HG03521 (cell line): ENCODE measurements at regions not wholly inside any gene's neighbourhood (a gene's known extent, or its start where the extent isn't known, plus 50 kb on each side); places are given as distances from the start of the nearest gene placed in this dataset.

Source experiments
- ATAC-seq: cut with Tn5 transposase; IDR thresholded peaks from one replicate; pipeline ENCODE4 v1.9.1; 2021; ENCODE audit warnings: mild to moderate bottlenecking, moderate library complexity; ENCODE audit not compliant: unreplicated experiment

DNA sequence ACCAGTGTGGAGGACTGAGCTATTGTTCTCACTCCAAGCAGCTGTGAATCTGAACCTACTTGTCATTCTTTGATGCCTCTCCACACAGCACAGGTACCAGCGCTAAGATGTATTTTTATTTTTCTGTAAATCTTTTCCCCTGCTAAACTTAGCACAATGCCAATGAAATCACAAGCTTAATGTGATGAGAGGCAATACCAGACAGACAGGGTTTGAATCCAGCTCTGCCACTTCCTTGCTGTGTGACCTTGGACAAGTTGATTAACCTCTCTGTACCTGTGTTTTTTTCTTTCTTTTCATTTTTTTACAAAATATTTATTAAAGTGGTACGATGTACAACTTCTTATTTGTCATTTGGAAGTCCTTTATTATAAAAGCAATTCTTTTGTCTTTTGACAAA is 757.6 kb downstream of the MED13L start:
- ATAC-seq = no peak

DNA sequence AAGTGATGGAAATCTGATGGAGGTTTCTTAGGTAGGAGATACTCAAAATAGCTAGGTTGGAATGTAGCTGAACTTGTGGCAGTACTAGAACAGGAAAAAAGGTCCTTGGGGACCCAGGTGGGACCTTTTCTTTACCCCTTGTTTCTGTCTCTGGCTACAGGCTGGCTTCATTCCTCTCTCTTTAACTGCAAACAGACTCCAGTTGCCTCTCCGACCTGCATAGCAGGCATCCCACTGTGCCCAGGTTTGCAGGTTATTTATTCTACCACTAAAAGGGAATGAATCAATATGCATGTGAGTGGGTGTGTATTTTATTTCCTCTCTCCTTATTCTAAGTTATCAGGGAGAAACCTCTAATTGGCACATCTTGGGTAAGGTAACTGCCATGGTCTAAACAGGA is 758.1 kb downstream of the MED13L start:
- ATAC-seq = no peak

DNA sequence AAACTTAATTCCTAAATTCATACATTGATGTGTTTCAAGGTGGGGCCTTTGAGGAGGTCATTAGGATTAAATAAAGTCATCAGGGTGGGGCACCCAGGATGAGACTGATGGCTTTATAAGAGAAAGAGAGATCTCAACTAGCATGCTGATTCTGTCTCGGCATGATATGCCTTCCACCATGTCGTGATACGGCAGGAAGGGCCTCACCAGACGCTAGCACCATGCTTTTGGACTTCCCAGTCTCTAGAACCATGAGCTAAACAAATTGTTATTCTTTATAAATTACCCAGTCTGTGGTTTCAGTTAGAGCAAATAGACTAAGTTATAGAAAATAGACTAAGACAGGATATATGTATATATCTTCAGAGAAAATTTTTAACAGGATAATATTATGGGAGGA is 759.6 kb downstream of the MED13L start:
- ATAC-seq = no peak

DNA sequence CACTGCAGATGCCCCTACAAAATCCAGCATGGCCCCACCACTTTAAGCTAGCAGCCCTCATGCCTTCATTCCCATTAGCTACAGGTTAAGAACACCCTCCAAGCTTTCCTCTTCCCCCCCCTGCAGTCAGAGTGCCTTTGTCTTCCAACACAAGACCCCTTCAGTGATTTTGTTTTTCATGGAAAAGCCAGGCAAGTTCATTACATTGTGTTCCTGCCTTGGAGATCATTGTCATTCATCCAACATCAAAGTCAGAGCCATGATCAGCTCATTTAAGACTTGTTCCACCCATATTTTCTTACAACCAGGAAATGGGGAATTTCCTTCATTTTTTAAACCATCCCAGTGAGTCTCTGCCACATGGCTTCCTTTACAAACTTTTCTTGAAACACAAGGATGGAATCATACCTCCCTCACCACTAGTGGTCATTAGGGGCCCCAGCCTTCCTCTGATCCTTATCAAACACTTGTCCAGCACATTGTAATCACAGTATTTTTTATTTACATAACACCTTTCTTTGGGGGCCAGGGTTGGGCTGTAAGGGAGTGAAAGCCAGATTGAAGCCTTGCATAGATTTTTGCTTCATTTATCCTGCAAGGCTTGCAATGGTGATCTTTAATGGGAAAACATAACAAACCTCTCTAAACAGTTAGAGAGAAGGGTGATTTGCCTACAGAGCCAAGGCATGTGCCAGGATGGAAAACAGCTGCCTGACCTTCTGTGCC is 765.3 kb downstream of the MED13L start:
- ATAC-seq = no peak

DNA sequence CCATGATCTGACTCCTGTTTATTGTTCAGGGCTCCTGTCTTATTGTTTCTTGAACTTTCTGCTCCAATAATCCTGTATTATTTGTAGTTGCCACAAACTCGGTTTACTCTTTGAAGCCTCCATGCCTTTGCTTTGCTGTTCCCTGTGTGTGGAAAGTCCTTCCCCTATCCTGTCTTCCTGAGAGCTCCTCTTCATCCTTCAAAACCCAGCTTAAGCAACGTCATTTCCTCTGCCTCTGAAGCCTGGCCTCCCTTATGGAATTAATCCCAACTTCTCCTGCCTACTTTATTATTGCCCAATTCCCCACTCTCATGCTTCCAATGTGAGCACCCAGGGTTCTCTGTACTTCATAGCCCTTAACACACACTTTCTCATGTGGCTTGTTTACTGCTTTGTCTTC is 766.2 kb downstream of the MED13L start:
- ATAC-seq = no peak

GRCh38 chr12:115508990-115509389 is 768.5 kb downstream of the MED13L start:
- ATAC-seq = no peak

DNA sequence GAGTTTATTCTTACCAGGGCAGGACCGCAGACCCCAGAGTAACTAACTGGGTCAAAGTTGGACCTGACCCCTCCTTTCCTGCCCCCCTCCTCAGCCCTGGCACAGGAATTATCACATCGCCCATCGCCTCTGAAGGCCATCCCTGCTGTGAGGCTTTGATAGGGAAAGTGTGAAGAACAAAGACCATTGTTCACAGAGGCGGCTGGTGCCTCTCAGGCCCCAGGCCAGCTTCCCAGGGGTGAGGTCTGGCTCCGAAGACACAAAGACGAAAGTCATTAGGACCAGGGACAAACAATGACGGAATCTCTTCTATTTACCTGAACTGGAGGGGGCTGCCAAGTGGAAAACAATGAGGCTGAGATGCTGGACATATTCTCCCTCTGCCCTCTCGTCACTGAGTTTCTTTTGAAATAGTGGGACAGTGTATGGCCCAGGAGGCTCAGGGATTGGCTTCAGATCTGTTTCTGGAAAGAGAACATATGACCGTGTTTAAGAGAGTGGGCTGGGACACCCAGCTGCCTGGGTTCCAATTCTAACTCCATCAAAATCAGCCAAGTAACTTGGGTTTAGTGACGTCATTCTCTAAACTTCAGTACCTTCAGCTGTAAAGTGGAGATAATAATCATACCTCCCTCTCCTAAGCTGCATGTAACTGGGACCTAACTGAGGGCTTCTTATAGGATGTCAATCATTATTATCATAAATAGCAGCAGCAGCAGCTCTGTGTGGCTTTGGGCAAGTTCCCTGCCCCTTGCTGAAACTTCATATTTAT is 769.4 kb downstream of the MED13L start:
- no peak for ATAC-seq

DNA sequence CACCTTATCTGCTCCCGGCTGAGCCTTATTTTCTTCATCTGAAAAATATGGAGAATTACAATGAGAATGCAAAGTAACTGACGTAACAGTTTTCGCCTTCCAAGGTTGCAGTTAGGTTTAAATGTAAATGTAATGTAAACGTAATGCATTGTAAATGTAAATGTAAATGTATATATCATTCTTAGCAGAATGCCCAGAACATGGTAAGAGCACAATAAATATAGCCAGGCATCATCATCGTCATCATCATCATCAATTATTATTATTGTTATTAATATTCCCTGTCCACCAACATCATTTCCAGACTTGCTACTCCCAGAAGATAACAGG is 770.0 kb downstream of the MED13L start:
- no peak for ATAC-seq

GRCh38 chr12:115506822-115507559 is 770.5 kb downstream of the MED13L start:
- ATAC-seq = no peak

DNA sequence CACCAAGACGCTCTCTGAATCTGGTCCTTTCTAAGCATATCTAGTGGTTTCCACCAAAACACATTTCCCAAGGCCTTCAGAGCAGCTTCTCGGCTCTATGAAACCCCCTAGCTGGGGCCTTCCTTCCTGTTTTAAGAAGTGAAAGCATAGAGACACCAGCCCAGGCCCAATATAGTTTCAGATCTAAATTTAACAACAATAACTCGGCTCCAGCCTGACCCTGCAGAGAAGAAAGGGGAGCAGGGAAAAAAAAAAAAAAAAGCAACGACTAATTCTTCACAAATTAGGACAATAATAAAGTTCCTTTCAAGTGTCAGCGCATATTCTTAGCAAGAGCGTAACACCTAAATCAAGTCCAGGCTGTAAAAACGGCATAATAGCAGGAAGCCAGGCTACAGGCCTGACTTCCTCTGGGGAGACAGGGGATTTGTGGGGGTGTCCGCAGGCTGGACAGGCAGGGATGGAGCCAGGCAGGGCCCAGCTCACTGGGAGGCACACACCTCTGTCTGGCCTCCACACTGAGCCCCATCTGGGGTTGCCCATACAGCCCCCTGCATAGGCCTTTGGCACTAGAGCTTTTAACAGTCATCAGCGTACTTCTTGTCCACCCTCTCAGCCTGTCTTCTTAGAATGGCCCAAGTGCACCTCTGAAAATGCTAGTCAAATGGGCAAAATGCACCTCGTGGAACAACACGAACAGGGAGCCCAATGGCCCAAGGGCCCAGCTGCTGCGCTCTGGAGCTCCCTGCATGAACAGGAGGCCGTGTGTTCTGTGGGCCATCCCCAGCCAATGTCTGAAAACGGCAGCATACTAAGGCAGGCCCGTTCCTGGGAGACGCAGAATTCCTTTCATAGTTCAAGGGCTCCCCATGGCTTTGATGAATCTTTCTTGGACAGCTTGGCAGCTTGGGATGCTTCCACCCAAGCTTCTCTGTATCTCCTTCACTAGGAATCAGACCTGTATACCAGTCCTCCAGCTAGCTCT is 772.9 kb downstream of the MED13L start:
- ATAC-seq = no peak

- no peak for ATAC-seq
Measured at GRCh38 chr12:115500872-115501271, 776.6 kb downstream of the MED13L start.

DNA sequence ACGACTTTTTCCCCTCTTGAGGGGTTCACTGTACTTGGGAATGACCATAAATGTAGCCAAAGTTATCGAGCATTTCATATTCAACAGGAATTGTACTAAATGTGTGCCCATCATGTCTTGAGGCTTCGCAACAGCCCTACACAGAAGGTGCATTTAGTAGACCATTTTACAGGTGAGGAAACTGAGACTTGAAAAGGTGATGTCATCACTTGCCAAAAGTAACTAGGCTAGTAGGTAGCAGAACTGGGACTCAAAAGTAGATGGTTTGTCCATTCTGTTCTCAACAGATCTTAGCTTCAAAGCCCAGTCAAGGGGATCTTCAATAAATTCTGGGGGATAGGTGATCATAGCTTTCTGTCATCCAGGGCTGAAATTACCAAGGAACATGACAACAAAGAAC is 782.2 kb downstream of the MED13L start:
- no peak for ATAC-seq

GRCh38 chr12:115492553-115492952 is 784.9 kb downstream of the MED13L start:
- ATAC-seq = no peak

DNA sequence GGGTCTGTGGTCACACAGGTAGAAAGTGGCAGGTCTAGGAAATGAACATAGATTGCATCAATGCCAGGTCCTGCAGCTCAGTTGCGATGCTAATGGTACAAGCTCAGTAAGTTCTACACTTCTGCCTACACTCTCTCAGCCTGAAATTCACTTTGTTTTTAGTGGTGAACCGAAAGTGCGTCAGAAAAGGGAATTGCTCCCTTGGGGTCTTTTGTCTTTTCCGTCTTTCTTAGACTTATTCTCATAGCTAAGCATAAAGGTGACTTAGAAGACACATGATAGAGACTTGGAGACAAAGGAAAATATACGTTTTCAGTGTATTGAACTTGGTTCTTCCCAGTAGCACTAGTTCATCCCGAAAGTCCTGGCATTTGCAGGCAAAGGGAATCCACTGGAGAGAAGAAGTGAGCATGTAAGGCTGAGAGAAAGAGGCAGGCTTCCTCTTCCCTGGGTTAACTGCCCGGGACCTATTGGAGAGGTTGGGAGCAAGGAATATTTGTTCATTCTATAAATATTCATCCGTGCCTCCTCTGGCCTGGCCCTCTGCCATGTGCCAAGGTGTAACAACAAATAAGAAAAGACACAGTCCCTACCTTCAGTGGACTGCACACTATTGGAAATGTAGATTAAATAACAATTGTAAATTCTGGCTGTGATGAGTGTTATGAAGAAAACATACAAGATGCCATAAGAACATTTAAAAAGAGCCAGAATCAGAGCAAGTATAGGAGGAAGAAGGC is 785.8 kb downstream of the MED13L start:
- no peak for ATAC-seq

GRCh38 chr12:115489253-115489652 is 788.2 kb downstream of the MED13L start:
- ATAC-seq = no peak

DNA sequence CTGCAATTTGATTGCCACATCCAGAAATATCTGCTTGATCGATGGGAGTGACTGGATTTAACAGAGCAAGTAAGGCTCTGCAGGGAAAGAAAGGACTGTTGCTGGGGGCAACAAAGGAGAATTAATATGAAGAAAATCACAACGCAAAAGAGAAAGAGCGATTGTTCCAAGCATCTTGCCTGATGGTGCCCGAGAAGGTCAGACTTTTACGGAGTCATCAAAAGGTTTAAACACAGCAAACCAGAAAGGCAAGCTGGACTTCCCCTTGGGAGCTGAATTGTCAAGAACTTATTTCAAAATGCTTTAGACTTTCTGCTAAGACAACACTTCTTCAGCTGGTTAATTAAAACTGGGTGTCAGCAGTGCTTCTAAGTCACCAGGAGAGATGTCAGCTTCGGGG is 791.5 kb downstream of the MED13L start:
- ATAC-seq = no peak

DNA sequence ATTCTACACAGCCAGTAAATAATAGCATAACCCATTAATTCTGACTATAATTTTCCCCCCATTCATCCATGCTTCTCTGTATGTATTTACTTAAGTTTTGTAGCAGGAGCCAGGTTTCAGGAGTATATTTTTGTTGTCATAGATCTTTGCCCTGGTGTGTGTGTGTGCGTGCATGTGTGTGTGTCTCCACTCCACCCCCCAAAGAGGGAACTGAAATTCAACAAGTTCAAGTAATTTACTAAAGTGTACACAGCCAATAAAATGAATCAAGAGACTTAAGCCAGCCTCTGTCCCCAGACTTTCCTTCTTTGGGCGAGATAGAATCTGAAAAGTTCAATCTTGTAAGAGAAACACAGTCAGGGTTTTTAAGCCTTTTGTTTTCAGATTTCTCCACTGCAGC is 792.0 kb downstream of the MED13L start:
- ATAC-seq = no peak

GRCh38 chr12:115482943-115483342 is 794.5 kb downstream of the MED13L start:
- no peak for ATAC-seq

- ATAC-seq = peak; percentile 48
Measured at GRCh38 chr12:115481141-115481540, 796.4 kb downstream of the MED13L start.

DNA sequence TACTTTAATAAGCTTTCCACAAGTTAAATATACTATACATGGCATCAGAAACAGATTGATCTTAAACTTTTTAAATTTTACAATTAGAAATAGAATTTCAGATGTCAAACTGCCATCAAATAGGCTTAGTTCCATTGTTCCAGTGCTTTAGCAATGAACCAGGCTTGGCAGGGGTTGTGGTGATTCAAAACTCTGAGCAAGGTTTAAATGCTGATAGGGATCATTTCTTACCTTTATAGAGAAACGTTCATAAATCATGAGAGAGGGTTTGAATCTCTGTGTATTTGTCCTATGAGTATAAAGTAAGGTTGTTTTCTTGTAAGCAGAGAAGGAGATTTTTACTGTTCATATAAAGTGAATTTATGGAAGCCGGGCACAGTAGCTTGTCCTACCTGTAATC is 794.5 kb upstream of the TBX3 start:
- no peak for ATAC-seq
